ENCODE measurements at regions not wholly inside any gene's neighbourhood (a gene's known extent, or its start where the extent isn't known, plus 50 kb on each side); places are given as distances from the start of the nearest gene placed in this dataset.
"Not testable (repeated sequence)": the region's sequence is repeated elsewhere in the genome, so short reads cannot be mapped to it uniquely, and the experiment has no call there.

GRCh38 chr2:228771315-228771714, 499.8 kb downstream of the PID1 start:
- no peak overlapping the region for H3K4me3 Mint-ChIP-seq
- H3K9me3 ChIP-seq (ENCODE audit: low read length): no peaks in the 10 kb centered on the region
- no peak overlapping the region for H3K4me3 ChIP-seq (ENCODE audit: low read length)
- no peaks in the 10 kb centered on the region for H3K36me3 Mint-ChIP-seq
- H3K4me1 ChIP-seq (ENCODE audit: insufficient read depth, low read length): no peaks in the 10 kb centered on the region
- no peaks in the 10 kb centered on the region for H3K27me3 Mint-ChIP-seq
- H3K27me3 ChIP-seq (ENCODE audit: insufficient read depth, low read length, poor library complexity, severe bottlenecking): no peaks in the 10 kb centered on the region
- POLR2A ChIA-PET: no interaction called here
- no peaks in the 10 kb centered on the region for H3K4me1 Mint-ChIP-seq
- CTCF ChIA-PET: no interaction called here
- peak overlapping the region in 1 of 8 donors; percentile 31 for H3K27ac Mint-ChIP-seq
- peaks cover 0 to 28% (median 8%) of the 10 kb centered on the region in 5 donors for H3K9me3 Mint-ChIP-seq
- no peak overlapping the region for H3K27ac ChIP-seq (ENCODE audit: low read depth, low read length)
- DNase-seq: no peak
- no peaks in the 10 kb centered on the region for H3K36me3 ChIP-seq (ENCODE audit: insufficient read depth, low read length)

DNA sequence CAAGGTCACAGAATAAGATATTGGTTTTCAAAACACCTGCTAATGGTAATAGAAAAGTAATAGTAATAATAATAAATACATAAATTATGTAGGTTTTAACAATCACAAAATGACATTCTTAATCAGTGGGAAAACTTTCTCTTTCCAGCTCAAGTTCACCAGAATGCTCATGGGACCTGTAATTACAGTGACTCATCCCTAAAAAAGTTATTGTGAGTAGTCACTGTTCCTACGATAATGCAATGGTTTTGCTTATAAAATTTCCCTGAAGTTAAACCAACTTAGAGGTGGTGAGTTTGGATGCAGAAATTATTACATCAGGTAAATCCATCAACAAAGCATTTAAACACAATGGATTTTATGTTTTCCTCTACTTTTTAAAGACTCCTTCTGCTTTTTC, 502.3 kb downstream of the PID1 start:
- DNase-seq: no peak
- Mint-ChIP-seq H3K9me3 (peaks cover 0 to 26% (median 7%) of the 10 kb centered on the region in 5 donors), H3K36me3 (no peaks in the 10 kb centered on the region), H3K4me3 (no peak overlapping the region), H3K27ac (no peak overlapping the region), H3K4me1 (no peaks in the 10 kb centered on the region), H3K27me3 (no peaks in the 10 kb centered on the region)
- no peak overlapping the region for H3K27ac ChIP-seq (ENCODE audit: low read depth, low read length)
- H3K27me3 ChIP-seq (ENCODE audit: insufficient read depth, low read length, poor library complexity, severe bottlenecking): no peaks in the 10 kb centered on the region
- no peaks in the 10 kb centered on the region for H3K4me1 ChIP-seq (ENCODE audit: insufficient read depth, low read length)
- POLR2A ChIA-PET: no interaction called here
- H3K9me3 ChIP-seq (ENCODE audit: low read length): no peaks in the 10 kb centered on the region
- no peaks in the 10 kb centered on the region for H3K36me3 ChIP-seq (ENCODE audit: insufficient read depth, low read length)
- CTCF ChIA-PET: no interaction called here
- no peak overlapping the region for H3K4me3 ChIP-seq (ENCODE audit: low read length)

DNA sequence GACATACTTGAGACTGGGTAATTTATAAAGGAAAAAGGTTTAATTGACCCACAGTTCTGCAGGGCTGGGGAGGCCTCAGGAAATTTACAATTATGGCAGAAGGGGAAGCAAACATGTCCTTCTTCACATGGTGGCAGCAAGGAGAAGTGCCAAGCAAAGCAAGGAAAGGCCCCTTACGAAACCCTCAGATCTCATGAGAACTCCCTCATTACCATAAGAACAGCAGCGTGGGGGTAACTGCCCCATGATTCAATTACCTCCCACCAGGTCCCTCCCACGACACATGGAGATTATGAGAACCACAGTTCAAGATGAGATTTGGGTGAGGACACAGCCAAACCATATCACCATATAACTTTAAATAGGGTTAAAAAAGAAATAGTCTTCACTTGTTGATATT, 502.9 kb downstream of the PID1 start:
- H3K4me1 Mint-ChIP-seq; H3K27me3 ChIP-seq (ENCODE audit: insufficient read depth, low read length, poor library complexity, severe bottlenecking); H3K27ac Mint-ChIP-seq; H3K4me3 ChIP-seq (ENCODE audit: low read length); H3K27me3 Mint-ChIP-seq; H3K36me3 ChIP-seq (ENCODE audit: insufficient read depth, low read length); DNase-seq; H3K27ac ChIP-seq (ENCODE audit: low read depth, low read length); H3K4me1 ChIP-seq (ENCODE audit: insufficient read depth, low read length); POLR2A ChIA-PET; CTCF ChIA-PET; H3K9me3 ChIP-seq (ENCODE audit: low read length); H3K4me3 Mint-ChIP-seq; H3K36me3 Mint-ChIP-seq: not testable (repeated sequence)
- H3K9me3 Mint-ChIP-seq: peaks cover 0 to 26% (median 7%) of the 10 kb centered on the region in 5 donors

DNA sequence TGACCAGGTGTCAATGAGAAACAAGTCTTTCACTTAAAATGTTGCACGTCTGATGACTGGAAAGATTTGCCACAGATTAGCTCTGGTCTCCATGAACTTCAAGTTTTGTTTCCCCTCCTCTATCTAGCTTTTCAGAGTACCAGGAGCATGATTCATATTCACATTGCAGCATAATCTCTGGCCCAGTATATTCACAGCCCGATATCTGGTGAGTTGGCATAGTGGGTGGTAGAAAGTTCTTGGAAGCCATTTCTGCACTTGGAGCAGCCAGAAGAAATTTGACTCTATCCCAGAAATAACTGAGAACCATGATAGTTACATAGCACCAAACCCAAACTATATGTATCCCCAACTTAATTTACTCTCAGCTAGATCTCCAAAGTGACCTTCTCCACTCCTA, 503.9 kb downstream of the PID1 start:
- Mint-ChIP-seq H3K4me3 (no peak overlapping the region), H3K27ac (no peak overlapping the region), H3K27me3 (no peaks in the 10 kb centered on the region), H3K9me3 (peaks cover 0 to 25% (median 8%) of the 10 kb centered on the region in 5 donors), H3K36me3 (no peaks in the 10 kb centered on the region), H3K4me1 (no peaks in the 10 kb centered on the region)
- H3K27ac ChIP-seq (ENCODE audit: low read depth, low read length): no peak overlapping the region
- H3K4me1 ChIP-seq (ENCODE audit: insufficient read depth, low read length): no peaks in the 10 kb centered on the region
- no peak overlapping the region for H3K4me3 ChIP-seq (ENCODE audit: low read length)
- H3K27me3 ChIP-seq (ENCODE audit: insufficient read depth, low read length, poor library complexity, severe bottlenecking): no peaks in the 10 kb centered on the region
- DNase-seq: no peak
- ChIA-PET POLR2A (no interaction called here), CTCF (no interaction called here)
- no peaks in the 10 kb centered on the region for H3K36me3 ChIP-seq (ENCODE audit: insufficient read depth, low read length)
- no peaks in the 10 kb centered on the region for H3K9me3 ChIP-seq (ENCODE audit: low read length)

- H3K4me3 ChIP-seq (ENCODE audit: low read length): no peak overlapping the region
- no peaks in the 10 kb centered on the region for H3K4me1 ChIP-seq (ENCODE audit: insufficient read depth, low read length)
- H3K9me3 ChIP-seq (ENCODE audit: low read length): no peaks in the 10 kb centered on the region
- POLR2A ChIA-PET: no interaction called here
- Mint-ChIP-seq H3K4me1 (no peaks in the 10 kb centered on the region), H3K9me3 (peaks cover 2 to 8% (median 5%) of the 10 kb centered on the region in 5 donors), H3K27ac (no peak overlapping the region), H3K36me3 (no peaks in the 10 kb centered on the region), H3K27me3 (no peaks in the 10 kb centered on the region), H3K4me3 (no peak overlapping the region)
- CTCF ChIA-PET: no interaction called here
- no peak for DNase-seq
- no peaks in the 10 kb centered on the region for H3K27me3 ChIP-seq (ENCODE audit: insufficient read depth, low read length, poor library complexity, severe bottlenecking)
- H3K27ac ChIP-seq (ENCODE audit: low read depth, low read length): no peak overlapping the region
- no peaks in the 10 kb centered on the region for H3K36me3 ChIP-seq (ENCODE audit: insufficient read depth, low read length)
These were observed 507.6 kb downstream of the PID1 start for GRCh38 chr2:228763379-228763981.

DNA sequence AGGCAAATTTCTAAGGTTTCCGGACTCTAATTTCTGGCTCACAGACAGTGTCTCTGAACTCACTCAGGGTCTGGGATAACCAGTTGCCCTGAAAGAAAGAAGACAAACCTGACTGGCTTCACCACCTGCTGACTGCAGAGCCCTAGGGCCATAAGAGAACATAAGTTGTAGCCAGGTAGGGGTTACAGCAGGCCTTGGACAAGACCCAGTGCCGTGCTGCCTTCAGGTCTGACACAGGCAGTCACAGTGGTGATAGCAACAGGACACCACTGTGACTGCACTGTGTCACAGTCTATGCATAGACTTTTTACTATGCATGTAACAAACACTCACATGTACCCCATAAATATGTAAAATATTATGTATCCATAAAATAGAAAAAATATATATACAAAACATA, 508.5 kb downstream of the PID1 start:
- no peaks in the 10 kb centered on the region for H3K36me3 Mint-ChIP-seq
- H3K9me3 ChIP-seq (ENCODE audit: low read length): no peaks in the 10 kb centered on the region
- no peaks in the 10 kb centered on the region for H3K4me1 ChIP-seq (ENCODE audit: insufficient read depth, low read length)
- no peaks in the 10 kb centered on the region for H3K36me3 ChIP-seq (ENCODE audit: insufficient read depth, low read length)
- no peaks in the 10 kb centered on the region for H3K27me3 ChIP-seq (ENCODE audit: insufficient read depth, low read length, poor library complexity, severe bottlenecking)
- CTCF ChIA-PET: no interaction called here
- peaks cover 2 to 8% (median 5%) of the 10 kb centered on the region in 5 donors for H3K9me3 Mint-ChIP-seq
- no peak for DNase-seq
- POLR2A ChIA-PET: no interaction called here
- H3K27ac ChIP-seq (ENCODE audit: low read depth, low read length): no peak overlapping the region
- no peaks in the 10 kb centered on the region for H3K27me3 Mint-ChIP-seq
- no peaks in the 10 kb centered on the region for H3K4me1 Mint-ChIP-seq
- H3K4me3 ChIP-seq (ENCODE audit: low read length): no peak overlapping the region
- no peak overlapping the region for H3K4me3 Mint-ChIP-seq
- no peak overlapping the region for H3K27ac Mint-ChIP-seq

GRCh38 chr2:228755661-228756060, 515.4 kb downstream of the PID1 start:
- CTCF ChIA-PET; H3K36me3 Mint-ChIP-seq; H3K36me3 ChIP-seq (ENCODE audit: insufficient read depth, low read length); H3K9me3 ChIP-seq (ENCODE audit: low read length); POLR2A ChIA-PET; H3K27ac Mint-ChIP-seq; H3K4me1 ChIP-seq (ENCODE audit: insufficient read depth, low read length); H3K4me1 Mint-ChIP-seq; H3K4me3 ChIP-seq (ENCODE audit: low read length); DNase-seq; H3K27me3 ChIP-seq (ENCODE audit: insufficient read depth, low read length, poor library complexity, severe bottlenecking); H3K27ac ChIP-seq (ENCODE audit: low read depth, low read length); H3K27me3 Mint-ChIP-seq; H3K4me3 Mint-ChIP-seq: not testable (repeated sequence)
- peaks cover 5 to 15% (median 9%) of the 10 kb centered on the region in 5 donors for H3K9me3 Mint-ChIP-seq

DNA sequence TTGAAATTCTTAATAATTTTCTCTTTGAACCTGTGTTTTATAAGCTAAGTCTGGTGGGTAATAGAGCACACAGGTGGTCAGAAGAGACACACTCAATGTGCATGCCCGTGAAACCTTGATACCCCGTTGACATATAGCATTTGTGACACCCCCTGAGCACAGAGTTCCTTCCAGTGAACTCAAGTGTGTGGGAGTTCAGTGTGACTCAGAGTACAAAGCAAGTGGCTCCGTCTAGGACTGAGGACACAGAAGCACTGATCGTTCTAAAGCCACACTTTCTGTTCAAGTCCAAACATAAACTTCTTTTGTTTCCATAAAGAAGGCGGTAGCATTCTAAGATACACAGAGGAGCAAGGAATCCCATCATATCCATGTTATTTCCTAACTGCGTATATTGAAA, 523.6 kb downstream of the PID1 start:
- Histone ChIP-seq H3K9me3 (ENCODE audit: low read length) (no peaks in the 10 kb centered on the region), H3K4me3 (ENCODE audit: low read length) (no peak overlapping the region), H3K27me3 (ENCODE audit: insufficient read depth, low read length, poor library complexity, severe bottlenecking) (no peaks in the 10 kb centered on the region), H3K27ac (ENCODE audit: low read depth, low read length) (no peak overlapping the region), H3K36me3 (ENCODE audit: insufficient read depth, low read length) (no peaks in the 10 kb centered on the region), H3K4me1 (ENCODE audit: insufficient read depth, low read length) (no peaks in the 10 kb centered on the region)
- H3K9me3 Mint-ChIP-seq: peaks cover 0 to 12% (median 4%) of the 10 kb centered on the region in 5 donors
- no peak overlapping the region for H3K27ac Mint-ChIP-seq
- CTCF ChIA-PET: no interaction called here
- H3K4me1 Mint-ChIP-seq: no peaks in the 10 kb centered on the region
- POLR2A ChIA-PET: no interaction called here
- no peak overlapping the region for H3K4me3 Mint-ChIP-seq
- no peak for DNase-seq
- no peaks in the 10 kb centered on the region for H3K36me3 Mint-ChIP-seq
- no peaks in the 10 kb centered on the region for H3K27me3 Mint-ChIP-seq

Measured in CD8-positive, alpha-beta memory T cell (primary cell).